ENCODE measurements at regions not wholly inside any gene's neighbourhood (a gene's known extent, or its start where the extent isn't known, plus 50 kb on each side); places are given as distances from the start of the nearest gene placed in this dataset.

DNA sequence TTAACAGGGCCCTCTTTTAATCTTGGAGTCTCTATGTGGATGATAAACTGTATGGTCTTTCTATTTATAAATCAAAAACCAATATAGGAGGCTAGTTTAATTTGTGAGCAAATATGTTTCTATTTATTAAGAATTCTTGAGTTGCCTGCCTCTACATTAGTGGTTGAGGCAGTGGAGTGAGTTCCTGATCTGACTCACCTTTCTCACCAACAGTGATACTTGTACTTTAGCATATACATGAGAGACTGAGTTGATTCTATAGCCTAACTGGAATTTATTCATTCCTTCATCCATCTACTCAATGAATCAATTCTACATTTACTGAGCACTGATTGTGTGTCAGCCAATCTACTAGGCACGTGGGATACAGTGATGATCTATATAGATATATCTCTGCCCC lies 126.9 kb downstream of the TRMT11 start:
- no peak for DNase-seq
- H3K4me1 ChIP-seq, result peaks cover 0 to 10% of the 10 kb centered on the region in 2 donors
- no peak for TF ChIP-seq POLR2A (IDR thresholded peaks at IDR 0.05)
- TF ChIP-seq, protein P1, sequence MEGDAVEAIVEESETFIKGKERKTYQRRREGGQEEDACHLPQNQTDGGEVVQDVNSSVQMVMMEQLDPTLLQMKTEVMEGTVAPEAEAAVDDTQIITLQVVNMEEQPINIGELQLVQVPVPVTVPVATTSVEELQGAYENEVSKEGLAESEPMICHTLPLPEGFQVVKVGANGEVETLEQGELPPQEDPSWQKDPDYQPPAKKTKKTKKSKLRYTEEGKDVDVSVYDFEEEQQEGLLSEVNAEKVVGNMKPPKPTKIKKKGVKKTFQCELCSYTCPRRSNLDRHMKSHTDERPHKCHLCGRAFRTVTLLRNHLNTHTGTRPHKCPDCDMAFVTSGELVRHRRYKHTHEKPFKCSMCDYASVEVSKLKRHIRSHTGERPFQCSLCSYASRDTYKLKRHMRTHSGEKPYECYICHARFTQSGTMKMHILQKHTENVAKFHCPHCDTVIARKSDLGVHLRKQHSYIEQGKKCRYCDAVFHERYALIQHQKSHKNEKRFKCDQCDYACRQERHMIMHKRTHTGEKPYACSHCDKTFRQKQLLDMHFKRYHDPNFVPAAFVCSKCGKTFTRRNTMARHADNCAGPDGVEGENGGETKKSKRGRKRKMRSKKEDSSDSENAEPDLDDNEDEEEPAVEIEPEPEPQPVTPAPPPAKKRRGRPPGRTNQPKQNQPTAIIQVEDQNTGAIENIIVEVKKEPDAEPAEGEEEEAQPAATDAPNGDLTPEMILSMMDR (IDR thresholded peaks at IDR 0.05), result no peak
- no peak overlapping the region for H3K27ac ChIP-seq
- H3K36me3 ChIP-seq, result no peaks in the 10 kb centered on the region
- H3K4me3 ChIP-seq, result no peak overlapping the region
- intact Hi-C loops (cut with DNase I; ENCODE audit: low total_unique reads), result no loop called here
- no peaks in the 10 kb centered on the region for H3K27me3 ChIP-seq
- H3K9me3 ChIP-seq, result no peaks in the 10 kb centered on the region

DNA sequence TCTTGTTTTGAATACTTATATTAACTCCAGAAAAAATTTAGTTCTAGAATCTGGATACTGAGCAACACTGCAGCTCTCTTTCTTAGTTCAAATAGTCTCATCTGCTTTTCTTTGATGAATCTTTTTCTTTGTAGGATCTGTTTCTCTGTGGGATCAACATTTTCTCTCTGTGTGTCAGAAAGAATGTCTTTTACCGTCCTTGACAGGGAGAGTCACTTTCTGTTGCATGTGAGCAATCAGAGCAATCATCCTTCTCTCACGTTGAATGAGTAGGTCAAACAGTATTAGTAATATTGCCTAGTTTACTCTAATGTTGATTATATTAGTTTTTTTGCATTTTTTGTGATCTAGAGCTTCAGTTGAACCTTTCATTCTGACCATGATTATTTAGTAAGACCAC lies 130.9 kb downstream of the TRMT11 start:
- H3K4me3 ChIP-seq, result no peak overlapping the region
- no peak overlapping the region for H3K27ac ChIP-seq
- intact Hi-C loops (cut with DNase I; ENCODE audit: low total_unique reads), result no loop called here
- H3K27me3 ChIP-seq, result no peaks in the 10 kb centered on the region
- no peaks in the 10 kb centered on the region for H3K36me3 ChIP-seq
- no peaks in the 10 kb centered on the region for H3K9me3 ChIP-seq
- no peak for DNase-seq
- no peak for TF ChIP-seq POLR2A (IDR thresholded peaks at IDR 0.05)
- TF ChIP-seq, protein P1 (IDR thresholded peaks at IDR 0.05), result no peak
- peaks cover 0 to 6% of the 10 kb centered on the region in 2 donors for H3K4me1 ChIP-seq

DNA sequence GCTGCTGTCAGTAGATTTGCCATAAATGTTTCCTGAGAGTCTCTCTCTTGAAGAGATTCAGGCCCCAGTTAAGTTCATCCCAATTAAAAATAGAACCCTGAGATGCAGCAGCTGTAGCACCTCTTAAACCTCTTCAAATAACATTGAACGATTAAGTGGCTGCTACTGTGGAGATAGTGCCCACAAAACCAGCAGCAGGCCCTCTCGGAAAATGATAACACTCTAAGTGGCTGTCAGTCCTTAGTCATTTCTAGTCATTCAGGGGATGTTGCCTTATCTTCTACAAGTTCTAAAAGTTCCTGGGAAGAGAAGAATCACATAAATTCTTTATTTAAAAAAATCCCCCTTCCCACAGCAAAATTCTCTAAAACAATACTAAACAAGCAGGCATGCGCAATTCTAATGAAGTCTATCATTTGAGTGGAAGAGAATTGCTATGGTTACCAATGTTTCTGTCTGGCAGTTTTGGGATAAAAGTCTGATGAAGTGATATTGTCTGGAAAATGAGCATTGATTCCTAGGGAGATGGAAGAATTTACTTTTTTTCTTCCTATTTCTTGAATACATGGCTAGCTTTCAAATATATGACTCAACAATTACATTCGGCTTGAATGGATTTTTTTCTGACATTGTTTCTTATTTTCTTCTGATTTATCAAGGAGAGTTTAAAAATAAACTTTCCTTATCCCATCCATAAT lies 131.9 kb downstream of the TRMT11 start:
- peak overlapping the region; percentile 28 to 34 for H3K27ac ChIP-seq

DNA sequence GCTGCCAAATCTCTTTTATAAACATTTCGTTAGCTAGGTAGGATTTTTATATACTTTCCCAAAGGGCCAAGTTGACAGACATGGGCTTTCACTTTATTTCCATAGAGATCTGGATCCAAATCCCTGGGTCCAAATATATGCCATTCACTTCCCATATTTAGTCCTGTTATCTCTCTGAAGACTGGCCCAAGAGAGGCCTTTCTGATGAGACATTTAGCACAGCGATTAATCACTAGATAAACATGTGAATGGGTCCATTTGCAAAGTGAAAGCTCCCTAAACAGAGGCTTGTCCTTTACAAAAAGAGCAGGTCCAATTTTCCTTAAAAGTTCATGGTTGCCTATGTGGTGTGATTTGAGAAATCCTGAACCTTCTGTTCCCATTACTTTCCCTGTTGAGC lies 132.6 kb downstream of the TRMT11 start:
- Histone ChIP-seq H3K9me3 (no peaks in the 10 kb centered on the region), H3K4me3 (no peak overlapping the region), H3K36me3 (no peaks in the 10 kb centered on the region), H3K27ac (peak overlapping the region; percentile 28 to 34), H3K27me3 (no peaks in the 10 kb centered on the region), H3K4me1 (peaks cover 0 to 6% of the 10 kb centered on the region in 2 donors)
- intact Hi-C loops (cut with DNase I; ENCODE audit: low total_unique reads), result no loop called here
- TF ChIP-seq, protein P1 (IDR thresholded peaks at IDR 0.05), result no peak
- no peak for TF ChIP-seq POLR2A (IDR thresholded peaks at IDR 0.05)
- DNase-seq, result no peak

More for the DNA sequence above, 131.9 kb downstream of the TRMT11 start:
- intact Hi-C loops (cut with DNase I; ENCODE audit: low total_unique reads), result no loop called here
- Histone ChIP-seq H3K9me3 (no peaks in the 10 kb centered on the region), H3K27me3 (no peaks in the 10 kb centered on the region), H3K4me1 (peaks cover 0 to 6% of the 10 kb centered on the region in 2 donors), H3K36me3 (no peaks in the 10 kb centered on the region), H3K4me3 (no peak overlapping the region)
- TF ChIP-seq, protein P1 (IDR thresholded peaks at IDR 0.05), result no peak
- DNase-seq, result no peak

- DNase-seq, result no peak
- Histone ChIP-seq H3K27me3 (no peaks in the 10 kb centered on the region), H3K4me1 (peaks cover 0 to 5% of the 10 kb centered on the region in 2 donors), H3K9me3 (no peaks in the 10 kb centered on the region), H3K27ac (no peak overlapping the region), H3K4me3 (no peak overlapping the region), H3K36me3 (no peaks in the 10 kb centered on the region)
- TF ChIP-seq POLR2A (IDR thresholded peaks at IDR 0.05), result no peak
- TF ChIP-seq, protein P1 (IDR thresholded peaks at IDR 0.05), result no peak
- intact Hi-C loops (cut with DNase I; ENCODE audit: low total_unique reads), result no loop called here
Measured at GRCh38 chr6:126123226-126123625, 136.9 kb downstream of the TRMT11 start.

Measured in uterus (tissue), 3 donors.